Heart left ventricle (tissue), 13 donors: ENCODE measurements at regions not wholly inside any gene's neighbourhood (a gene's known extent, or its start where the extent isn't known, plus 50 kb on each side); places are given as distances from the start of the nearest gene placed in this dataset.

Experiments
- CTCF ChIP-seq, 12 donors: fragments of 200-600 bp; sonication (generic) in 4 of 12; IDR thresholded peaks; one replicate each; pipeline versions ENCODE4 v1.5.0 to v1.8.0; 2018 to 2022; ENCODE audit warnings: antibody characterized with exemption in 12 of 12, mild to moderate bottlenecking in 5 of 12
- POLR2A ChIP-seq, 2 donors: fragments of 450-650 bp; IDR thresholded peaks; one replicate each; pipeline ENCODE4 v1.6.1; 2017; ENCODE audit warnings: antibody characterized with exemption in 2 of 2, mild to moderate bottlenecking in 2 of 2, moderate library complexity in 2 of 2
- donor health status: ischemic (EF 13 %, LVEDD 7.1; RV severe dilation, severe dysfunction).
- donor health status: DM: no; HTN: yes; CAD: no.
- donor health status: DM: no; HTN: no; CAD: no.
- donor health status: ischemic (EF 25% LVEDD 6.9; RV normal size, moderate dysfunction).
- donor health status: ischemic (EF 25% LVEDD 5.7; RV mildly dilated, moderate dysfunction).
- donor health status: ischemic (EF 35%, LVEDD 5.7; RV mildly dilated, moderate dysfunction).
- donor health status: nonischemic (EF 11% LVEDD 7.7; RV severe dilation, severe dysfunction).
- donor health status: DM: yes; HTN: yes; CAD: no.
- donor health status: PGD.
- donor health status: ischemic (EF 29% LVEDD 5.4; RV normal size, mild dysfunction).
- donor health status: nonischemic (EF 23%, LVEDD 6.1; RV moderate dilation, normal function).

DNA sequence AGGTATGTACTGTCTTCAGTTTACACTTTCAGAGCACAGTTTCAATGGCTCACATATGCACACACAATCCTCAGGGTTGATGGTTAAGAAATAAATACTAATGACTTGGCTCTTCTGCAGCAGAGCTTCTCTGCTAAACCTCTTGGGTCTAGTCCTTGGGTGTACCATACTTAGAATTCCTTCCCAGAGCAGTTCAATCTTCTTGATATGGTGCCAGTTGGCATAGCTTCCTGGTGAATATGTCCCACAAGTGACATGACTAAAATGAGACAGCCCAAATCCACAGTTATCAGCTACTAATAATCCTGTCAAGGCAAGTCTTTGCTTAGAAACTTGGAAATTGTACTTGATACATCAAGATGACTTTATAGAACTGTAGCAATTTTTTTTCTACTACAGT is 654.4 kb downstream of the IQCM start:
- TF ChIP-seq POLR2A (IDR thresholded peaks at IDR 0.05) (no peak), CTCF (IDR thresholded peaks at IDR 0.05) (no peak)
